Uterus (tissue), 2 donors: ENCODE measurements at regions not wholly inside any gene's neighbourhood (a gene's known extent, or its start where the extent isn't known, plus 50 kb on each side); places are given as distances from the start of the nearest gene placed in this dataset.

ENCODE experiments used
- POLR2A ChIP-seq, 2 donors: fragments of 450-650 bp; IDR thresholded peaks; one replicate each; pipeline ENCODE4 v1.6.1; 2016; ENCODE audit warnings: antibody characterized with exemption in 2 of 2, mild to moderate bottlenecking in 1 of 2, moderate library complexity in 1 of 2
- TF ChIP-seq, protein P1 (sequence below), 4 experiments: fragments of 200-600 bp in 2 of 4; fragments of 450-650 bp in 2 of 4; sonication (generic) in 2 of 4; IDR thresholded peaks; one replicate each; pipeline ENCODE4 v1.5.1; 2016 to 2019; ENCODE audit warnings: antibody characterized with exemption in 4 of 4, mild to moderate bottlenecking in 2 of 4, moderate library complexity in 1 of 4

DNA sequence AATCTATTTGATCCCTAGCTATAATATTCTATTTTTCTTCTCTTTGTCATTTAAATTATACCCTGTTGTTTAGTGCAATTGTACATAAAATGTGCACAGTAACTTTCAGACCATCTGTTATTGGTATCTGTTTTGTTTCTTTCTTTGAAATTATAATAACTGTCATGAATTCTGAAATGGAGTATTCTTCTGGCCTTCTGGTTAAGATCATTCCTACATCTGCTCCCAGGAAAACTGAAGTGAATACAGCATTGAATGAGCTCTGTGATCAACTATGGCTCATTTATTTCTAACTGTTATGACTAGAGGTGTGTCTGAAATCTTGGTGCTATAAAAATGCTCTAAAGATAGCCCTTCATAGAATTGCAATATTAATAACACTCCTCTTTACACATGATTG, 788.4 kb upstream of the TMEFF2 start:
- TF ChIP-seq, protein P1, sequence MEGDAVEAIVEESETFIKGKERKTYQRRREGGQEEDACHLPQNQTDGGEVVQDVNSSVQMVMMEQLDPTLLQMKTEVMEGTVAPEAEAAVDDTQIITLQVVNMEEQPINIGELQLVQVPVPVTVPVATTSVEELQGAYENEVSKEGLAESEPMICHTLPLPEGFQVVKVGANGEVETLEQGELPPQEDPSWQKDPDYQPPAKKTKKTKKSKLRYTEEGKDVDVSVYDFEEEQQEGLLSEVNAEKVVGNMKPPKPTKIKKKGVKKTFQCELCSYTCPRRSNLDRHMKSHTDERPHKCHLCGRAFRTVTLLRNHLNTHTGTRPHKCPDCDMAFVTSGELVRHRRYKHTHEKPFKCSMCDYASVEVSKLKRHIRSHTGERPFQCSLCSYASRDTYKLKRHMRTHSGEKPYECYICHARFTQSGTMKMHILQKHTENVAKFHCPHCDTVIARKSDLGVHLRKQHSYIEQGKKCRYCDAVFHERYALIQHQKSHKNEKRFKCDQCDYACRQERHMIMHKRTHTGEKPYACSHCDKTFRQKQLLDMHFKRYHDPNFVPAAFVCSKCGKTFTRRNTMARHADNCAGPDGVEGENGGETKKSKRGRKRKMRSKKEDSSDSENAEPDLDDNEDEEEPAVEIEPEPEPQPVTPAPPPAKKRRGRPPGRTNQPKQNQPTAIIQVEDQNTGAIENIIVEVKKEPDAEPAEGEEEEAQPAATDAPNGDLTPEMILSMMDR (IDR thresholded peaks at IDR 0.05) = no peak
- no peak for TF ChIP-seq POLR2A (IDR thresholded peaks at IDR 0.05)
